ENCODE measurements at regions not wholly inside any gene's neighbourhood (a gene's known extent, or its start where the extent isn't known, plus 50 kb on each side); places are given as distances from the start of the nearest gene placed in this dataset.

DNA sequence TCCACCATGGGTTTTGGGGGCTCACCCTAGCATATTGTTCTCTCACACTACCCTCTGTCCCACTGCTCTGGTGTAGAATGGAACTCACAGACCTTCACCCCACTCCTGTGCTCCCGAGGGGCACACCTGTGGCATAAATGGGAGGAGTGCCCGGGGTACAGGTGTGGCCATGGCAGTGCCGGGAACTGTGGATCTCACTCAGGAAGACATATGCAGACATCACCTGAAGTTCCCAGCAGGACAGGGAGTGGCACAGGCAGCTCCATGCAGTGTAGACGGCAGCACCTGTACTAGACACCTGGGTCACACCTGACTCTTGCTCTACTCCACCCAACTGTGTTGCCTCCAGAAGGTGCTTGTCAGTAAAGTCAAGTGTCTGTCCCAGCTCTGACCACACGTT is 57.6 kb upstream of the MRPS22 start:
- no peak for DNase-seq

DNA sequence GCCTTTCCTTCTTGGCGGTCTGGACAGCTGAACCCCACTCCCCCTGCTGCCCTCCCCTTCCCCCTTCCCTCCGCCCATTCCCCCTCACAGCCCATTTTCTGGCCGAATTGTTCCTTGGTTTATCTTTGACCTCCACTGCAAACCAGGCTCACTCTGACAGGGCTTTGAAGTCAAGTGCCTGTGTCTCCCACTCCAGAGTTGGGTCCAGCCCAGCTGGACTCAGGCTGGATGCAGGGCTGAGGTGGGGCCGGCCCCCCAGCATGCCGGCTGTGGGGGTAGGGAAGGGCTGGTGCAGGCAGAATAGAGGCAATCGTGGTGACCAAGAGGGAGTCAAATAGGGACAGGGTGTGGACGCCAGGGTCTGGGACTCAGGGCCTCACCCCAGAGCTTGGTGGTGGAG is 57.0 kb upstream of the MRPS22 start:
- no peak for DNase-seq

DNA sequence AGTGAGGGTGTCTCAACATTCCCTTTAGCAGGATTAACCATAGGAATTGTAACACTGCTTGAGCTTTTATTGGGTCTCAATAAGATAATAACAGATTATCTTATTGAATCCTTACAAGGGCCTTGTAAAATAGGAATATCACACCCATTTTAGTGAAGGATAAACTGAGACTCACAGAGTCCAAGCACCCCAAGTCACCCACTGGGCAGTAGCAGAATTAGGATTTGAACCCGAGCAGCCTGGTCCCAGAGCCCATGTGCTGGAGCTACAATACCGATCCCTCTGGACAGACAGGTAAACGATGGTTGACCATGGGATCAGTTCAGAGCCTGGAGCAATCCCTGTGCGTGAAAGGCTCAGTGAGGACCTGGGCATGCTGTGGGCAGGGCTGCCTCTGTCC is 56.3 kb upstream of the MRPS22 start:
- no peak for DNase-seq

DNA sequence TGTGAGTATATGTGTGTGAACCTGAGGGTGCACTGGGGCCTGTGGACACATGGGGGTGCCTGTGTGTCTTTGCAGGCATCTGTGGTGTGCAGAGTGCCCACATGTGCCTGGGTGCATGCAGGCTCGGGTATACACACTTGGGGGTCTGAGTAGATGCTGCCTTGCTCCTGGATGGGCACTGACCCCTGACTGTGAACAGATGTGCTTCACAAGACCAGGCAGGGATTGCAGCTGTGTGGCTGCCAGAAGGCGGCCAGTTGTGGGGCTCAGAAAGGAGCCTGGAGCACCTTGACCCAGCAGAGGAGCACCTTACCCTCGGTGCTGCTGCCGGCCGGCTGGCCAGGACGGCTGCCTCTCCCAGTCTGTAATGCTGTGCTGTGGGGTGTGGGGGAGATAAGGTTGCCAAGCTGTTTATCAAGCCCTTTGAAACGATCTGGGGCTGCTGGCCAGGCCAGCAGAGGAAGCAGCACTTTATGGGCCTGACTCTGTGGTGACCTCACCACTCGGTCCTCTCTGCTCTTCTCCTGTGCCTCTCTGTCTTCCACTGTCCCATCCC is 55.5 kb upstream of the MRPS22 start:
- no peak for DNase-seq

DNA sequence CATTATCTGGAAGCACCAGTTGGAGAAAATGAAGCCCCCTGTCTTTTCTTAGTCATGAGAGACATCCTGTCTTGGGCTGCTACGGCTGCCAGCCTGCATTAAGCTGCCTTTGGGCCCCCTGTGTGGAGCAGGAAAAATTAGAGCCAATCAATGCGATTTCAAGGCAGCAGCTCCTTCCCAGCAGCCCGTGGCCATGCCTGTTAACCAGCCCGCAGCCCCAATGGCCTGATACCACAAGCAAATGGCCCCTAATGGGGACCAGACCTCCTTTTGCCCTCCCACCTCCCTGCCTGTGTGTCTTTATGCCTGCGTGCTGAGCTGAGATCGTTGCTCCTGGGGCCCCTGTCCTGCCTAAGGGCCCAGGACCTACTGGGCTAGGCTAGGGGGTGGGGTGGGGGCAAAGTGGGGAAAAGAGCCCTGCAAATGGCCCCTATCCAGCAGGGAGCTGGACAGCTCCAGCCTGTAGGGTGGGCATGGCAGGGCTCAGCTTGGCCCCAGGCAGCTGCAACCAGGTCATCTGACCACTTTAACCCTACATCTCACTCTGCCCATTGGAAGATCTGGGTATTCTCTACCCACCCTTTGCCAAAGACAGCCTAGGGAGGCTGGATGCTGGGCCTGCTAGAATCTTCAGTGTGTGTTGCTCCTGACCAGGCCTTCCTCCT is 53.8 kb upstream of the MRPS22 start:
- no peak for DNase-seq

DNA sequence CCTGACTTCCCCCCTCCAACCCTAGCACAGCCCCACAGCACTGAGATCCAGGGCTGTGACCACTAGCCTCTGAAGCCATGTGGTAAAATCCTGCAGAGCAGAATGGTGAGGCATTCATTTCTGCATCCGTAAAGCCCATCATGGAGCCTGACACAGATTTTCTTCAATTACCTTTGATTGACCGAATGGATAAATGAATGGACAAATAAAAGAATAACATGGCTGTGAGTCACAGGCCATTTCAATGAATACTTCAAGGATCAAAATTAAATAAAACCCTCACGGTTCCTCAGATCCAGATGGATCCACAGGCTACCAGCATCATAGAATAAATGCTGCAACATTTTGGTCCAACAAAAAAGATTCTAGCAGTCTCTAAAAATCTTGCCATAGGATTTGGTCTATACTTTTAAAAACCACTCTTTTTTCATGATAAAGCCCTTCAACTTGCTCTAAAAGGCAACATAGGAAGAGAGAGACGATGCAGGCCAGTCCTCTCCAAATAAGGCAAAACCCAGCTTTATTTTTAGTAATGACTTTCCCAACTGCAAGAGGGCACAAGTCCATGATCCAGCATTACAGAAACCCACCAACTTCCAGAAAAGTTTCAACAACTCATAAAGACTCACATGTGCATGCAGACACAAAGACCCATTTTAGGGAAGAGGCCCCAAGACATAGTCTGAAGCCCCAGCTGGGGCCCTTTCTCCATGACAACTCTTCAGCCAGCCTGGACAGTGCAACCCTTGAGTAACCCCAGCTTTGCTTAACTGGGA is 52.4 kb upstream of the MRPS22 start:
- no peak for DNase-seq

DNA sequence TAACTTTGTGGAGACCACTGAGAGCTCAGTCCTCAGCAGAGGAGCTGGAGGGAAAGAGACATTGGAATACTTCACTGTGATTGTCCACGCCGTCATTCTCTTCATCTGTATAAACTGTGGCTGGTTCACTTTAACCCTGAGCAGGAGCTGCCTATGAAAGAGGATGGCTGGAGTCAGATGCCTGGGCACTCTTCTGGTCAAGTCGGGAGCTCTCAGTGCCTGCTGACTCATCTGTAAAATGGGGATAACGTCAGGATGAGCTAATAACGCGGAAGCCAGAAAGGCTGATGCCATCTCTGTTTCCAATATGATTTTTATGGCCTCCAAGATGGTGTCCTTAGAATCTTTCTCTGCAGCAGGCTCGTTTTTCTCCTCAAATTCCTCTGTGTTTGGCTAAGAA is 51.6 kb upstream of the MRPS22 start:
- DNase-seq, result no peak

DNA sequence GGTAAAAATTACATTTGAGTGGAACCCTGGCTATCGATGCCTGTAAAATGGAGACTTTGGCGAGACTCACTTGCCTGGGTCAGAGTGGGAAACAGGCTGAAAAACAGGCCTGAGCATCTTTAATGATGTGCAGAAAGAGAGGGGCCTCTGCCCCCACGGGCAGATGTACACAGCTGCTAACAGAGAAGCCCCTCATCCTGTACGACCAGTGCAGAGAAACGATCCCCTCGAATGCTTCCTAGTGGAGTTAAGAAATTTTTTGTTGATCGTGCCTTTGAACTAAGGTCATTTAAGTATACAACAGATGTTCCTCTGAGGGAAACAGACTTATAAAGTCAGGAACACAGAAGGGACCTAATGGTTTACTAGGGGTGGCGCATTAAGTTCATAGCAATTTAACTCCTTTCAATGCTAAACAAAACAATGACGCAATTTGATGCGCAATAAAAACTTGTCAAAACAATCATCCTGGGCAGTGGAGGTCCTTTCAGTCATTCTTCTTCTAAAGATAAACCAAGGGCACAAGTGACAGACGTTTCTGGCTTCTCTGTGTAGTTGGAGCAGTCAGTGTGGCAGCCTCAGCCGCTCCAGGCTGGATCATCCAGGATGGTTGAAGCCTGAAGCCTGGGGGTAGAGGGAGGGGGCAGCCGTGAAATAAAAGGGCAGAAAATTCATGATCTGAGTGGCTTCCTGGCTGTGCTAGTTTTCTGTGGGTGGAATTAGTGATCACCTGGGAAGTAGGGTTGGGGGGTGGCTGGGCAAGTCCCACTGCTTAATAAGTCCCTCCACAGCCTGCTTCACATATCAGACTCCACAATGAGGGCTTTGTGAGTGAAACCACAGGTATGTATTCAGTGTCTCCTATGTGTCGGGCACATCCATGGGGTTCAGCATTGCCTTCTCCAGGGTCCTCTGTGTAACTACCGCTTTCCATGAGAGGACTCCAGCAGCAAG is 50.8 kb upstream of the MRPS22 start:
- DNase-seq, result no peak

DNA sequence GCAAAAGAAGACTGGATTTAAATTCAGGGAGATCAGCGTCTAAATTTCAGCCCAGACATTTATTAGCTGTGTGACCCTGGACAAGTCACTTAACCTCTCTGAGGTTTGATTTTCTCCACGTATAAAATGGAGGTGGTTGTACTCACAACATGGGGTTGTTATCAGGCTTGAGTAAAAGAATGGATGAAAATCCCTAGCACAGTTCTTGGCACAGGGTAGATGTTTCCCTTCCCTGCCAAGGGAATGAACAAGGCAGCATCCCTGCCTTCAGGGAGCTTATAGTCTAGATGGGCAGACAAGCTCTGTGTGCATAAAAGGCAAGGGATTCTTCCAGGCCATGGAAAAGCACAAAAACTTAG is 50.2 kb upstream of the MRPS22 start:
- no peak for DNase-seq

Measured in suppressor macrophage treated with lipopolysaccharide for 4 hours (primary cell).